ENCODE measurements at regions not wholly inside any gene's neighbourhood (a gene's known extent, or its start where the extent isn't known, plus 50 kb on each side); places are given as distances from the start of the nearest gene placed in this dataset.

DNA sequence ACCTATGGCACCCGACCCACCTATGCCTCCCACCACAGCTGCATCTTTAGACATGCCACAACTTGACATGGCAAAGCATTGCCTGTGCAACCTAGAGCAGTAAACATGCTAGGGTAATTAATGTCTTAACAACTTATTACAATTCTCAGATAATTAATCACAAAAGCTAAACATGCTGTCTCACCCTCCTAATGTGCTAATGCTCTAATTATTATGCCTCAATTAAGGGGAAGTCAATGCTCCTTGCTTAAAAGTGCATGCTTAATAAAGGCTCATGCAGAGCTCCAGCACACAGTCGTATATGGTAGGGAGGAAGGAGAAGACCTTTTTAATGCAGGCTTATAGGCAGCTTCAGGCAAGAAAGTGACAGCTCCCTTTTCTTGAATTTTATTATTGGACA is 396.0 kb downstream of the SEC16B start:
- no peak for TF ChIP-seq TCF12 (IDR thresholded peaks at IDR 0.05; ENCODE audit: low read depth)
- no peak for TF ChIP-seq ZBTB7A (IDR thresholded peaks at IDR 0.05; ENCODE audit: low read depth)
- TF ChIP-seq, protein P1, sequence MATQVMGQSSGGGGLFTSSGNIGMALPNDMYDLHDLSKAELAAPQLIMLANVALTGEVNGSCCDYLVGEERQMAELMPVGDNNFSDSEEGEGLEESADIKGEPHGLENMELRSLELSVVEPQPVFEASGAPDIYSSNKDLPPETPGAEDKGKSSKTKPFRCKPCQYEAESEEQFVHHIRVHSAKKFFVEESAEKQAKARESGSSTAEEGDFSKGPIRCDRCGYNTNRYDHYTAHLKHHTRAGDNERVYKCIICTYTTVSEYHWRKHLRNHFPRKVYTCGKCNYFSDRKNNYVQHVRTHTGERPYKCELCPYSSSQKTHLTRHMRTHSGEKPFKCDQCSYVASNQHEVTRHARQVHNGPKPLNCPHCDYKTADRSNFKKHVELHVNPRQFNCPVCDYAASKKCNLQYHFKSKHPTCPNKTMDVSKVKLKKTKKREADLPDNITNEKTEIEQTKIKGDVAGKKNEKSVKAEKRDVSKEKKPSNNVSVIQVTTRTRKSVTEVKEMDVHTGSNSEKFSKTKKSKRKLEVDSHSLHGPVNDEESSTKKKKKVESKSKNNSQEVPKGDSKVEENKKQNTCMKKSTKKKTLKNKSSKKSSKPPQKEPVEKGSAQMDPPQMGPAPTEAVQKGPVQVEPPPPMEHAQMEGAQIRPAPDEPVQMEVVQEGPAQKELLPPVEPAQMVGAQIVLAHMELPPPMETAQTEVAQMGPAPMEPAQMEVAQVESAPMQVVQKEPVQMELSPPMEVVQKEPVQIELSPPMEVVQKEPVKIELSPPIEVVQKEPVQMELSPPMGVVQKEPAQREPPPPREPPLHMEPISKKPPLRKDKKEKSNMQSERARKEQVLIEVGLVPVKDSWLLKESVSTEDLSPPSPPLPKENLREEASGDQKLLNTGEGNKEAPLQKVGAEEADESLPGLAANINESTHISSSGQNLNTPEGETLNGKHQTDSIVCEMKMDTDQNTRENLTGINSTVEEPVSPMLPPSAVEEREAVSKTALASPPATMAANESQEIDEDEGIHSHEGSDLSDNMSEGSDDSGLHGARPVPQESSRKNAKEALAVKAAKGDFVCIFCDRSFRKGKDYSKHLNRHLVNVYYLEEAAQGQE (IDR thresholded peaks at IDR 0.05; ENCODE audit: low read depth) = no peak
- TF ChIP-seq CREB1 (IDR thresholded peaks at IDR 0.05; ENCODE audit: low read depth) = no peak
- no peak for TF ChIP-seq EGR1 (IDR thresholded peaks at IDR 0.05)
- no peak for TF ChIP-seq YY1 (IDR thresholded peaks at IDR 0.05; ENCODE audit: low read depth)
- TF ChIP-seq TAF1 (IDR thresholded peaks at IDR 0.05; ENCODE audit: low read depth) = no peak
- no peak for TF ChIP-seq RAD21 (IDR thresholded peaks at IDR 0.05; ENCODE audit: low read depth)
- no peak for TF ChIP-seq CEBPB (IDR thresholded peaks at IDR 0.05)
- TF ChIP-seq, protein P2, sequence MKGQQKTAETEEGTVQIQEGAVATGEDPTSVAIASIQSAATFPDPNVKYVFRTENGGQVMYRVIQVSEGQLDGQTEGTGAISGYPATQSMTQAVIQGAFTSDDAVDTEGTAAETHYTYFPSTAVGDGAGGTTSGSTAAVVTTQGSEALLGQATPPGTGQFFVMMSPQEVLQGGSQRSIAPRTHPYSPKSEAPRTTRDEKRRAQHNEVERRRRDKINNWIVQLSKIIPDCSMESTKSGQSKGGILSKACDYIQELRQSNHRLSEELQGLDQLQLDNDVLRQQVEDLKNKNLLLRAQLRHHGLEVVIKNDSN (IDR thresholded peaks at IDR 0.05) = no peak
- TF ChIP-seq, protein P3, sequence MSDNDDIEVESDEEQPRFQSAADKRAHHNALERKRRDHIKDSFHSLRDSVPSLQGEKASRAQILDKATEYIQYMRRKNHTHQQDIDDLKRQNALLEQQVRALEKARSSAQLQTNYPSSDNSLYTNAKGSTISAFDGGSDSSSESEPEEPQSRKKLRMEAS (IDR thresholded peaks at IDR 0.05) = no peak

DNA sequence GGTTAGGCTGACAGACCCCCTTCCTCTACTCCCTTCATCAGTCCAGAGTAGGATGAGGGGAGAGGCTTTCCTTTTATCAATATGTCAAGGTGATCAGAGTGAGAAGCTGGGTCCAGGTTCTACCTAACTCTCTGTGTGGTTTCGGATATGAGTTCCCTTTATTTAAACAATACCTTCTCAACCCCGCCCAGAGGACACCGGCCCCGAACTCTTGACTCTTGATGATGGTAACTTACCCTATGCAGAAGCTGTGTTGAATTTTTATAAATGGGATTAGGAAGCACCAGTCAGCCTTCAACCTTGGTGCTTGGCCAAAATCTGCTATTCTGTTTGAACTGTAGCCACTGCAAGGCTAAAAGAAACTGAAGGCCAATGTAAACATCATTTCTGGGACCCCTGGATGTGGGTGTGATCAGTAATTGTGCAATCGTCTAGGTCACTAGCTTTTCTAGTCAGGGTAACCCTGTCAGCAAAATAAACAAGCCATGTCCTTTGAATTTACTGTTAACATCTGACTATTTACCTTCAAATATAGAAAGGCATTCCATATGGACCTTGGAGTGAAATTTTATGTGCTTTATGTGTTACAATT is 398.3 kb downstream of the SEC16B start:
- TF ChIP-seq TAF1 (IDR thresholded peaks at IDR 0.05; ENCODE audit: low read depth) (no peak), YY1 (IDR thresholded peaks at IDR 0.05; ENCODE audit: low read depth) (no peak)

DNA sequence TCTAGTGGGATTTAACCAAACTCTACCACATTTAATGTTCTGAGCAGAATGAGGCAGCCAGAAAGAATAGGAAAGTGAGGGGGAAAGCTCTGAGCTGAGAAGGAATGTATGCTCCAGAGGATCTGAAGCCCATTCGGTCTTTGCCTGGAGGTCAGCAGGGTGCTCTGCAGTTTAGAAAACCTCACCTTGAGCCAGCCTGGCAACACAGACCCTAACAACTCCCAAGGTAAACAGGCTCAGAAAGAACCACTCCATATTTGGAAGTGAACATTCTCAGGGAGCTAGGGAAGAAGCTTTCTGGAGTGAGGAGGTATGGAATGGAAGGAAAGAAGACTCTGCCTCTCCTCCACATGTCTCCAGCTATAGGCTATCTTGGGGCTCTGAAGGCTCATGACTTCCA is 398.8 kb downstream of the SEC16B start:
- no peak for TF ChIP-seq EGR1 (IDR thresholded peaks at IDR 0.05)
- TF ChIP-seq ZBTB7A (IDR thresholded peaks at IDR 0.05; ENCODE audit: low read depth) = no peak
- TF ChIP-seq, protein P2 (IDR thresholded peaks at IDR 0.05) = no peak
- TF ChIP-seq TAF1 (IDR thresholded peaks at IDR 0.05; ENCODE audit: low read depth) = no peak
- TF ChIP-seq, protein P3 (IDR thresholded peaks at IDR 0.05) = no peak
- TF ChIP-seq YY1 (IDR thresholded peaks at IDR 0.05; ENCODE audit: low read depth) = no peak
- TF ChIP-seq EP300 (IDR thresholded peaks at IDR 0.05; ENCODE audit: borderline replicate concordance) = no peak
- no peak for TF ChIP-seq CEBPB (IDR thresholded peaks at IDR 0.05)
- no peak for TF ChIP-seq FOXM1 (IDR thresholded peaks at IDR 0.05; ENCODE audit: borderline replicate concordance, low read depth)

DNA sequence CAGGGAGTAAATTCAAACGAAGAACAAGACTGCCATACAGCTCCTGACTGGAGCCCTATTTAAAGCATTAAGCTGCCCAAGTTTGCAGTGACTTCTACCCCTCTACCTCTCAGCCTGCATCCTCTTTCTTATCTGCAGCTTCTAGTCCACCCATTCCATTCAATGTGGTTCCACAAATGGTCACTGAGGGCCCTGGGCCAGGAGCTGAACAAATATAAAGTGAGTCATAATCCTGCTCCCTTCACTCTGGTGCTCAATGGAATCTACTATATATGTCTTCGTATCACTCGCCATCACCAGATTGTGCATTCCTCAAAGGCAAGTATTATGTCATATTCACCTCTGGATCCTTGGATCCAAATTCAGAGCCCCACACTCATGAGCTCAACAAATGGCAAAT is 398.7 kb downstream of the BRINP2 start:
- TF ChIP-seq NFIC (IDR thresholded peaks at IDR 0.05) (no peak), EGR1 (IDR thresholded peaks at IDR 0.05) (no peak), CEBPB (IDR thresholded peaks at IDR 0.05) (no peak), CREB1 (IDR thresholded peaks at IDR 0.05; ENCODE audit: low read depth) (no peak), FOXM1 (IDR thresholded peaks at IDR 0.05; ENCODE audit: borderline replicate concordance, low read depth) (no peak), RAD21 (IDR thresholded peaks at IDR 0.05; ENCODE audit: low read depth) (no peak), EP300 (IDR thresholded peaks at IDR 0.05; ENCODE audit: borderline replicate concordance) (no peak), TEAD4 (IDR thresholded peaks at IDR 0.05) (no peak), ZBTB7A (IDR thresholded peaks at IDR 0.05; ENCODE audit: low read depth) (no peak)
- TF ChIP-seq, protein P2 (IDR thresholded peaks at IDR 0.05) = no peak
- TF ChIP-seq, protein P3 (IDR thresholded peaks at IDR 0.05) = no peak

DNA sequence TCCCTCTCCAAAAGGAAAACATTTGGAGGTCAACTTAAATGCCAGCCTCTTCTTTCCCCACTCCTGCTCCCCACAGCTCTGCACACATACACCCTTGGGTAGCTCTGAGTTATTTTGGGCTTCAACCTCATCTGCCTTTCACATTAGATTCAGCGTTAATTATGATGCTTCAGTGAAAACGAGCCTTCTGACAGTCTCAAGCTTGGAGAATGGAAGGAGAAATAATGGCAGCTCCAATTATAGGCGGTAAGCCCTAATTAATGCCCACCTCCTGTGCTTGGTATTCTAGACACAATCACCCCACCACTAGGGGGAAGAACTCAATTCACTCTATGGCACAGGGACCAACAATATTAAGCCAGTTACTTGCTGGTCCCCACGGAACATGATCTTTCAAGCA is 397.9 kb downstream of the BRINP2 start:
- no peak for TF ChIP-seq CEBPB (IDR thresholded peaks at IDR 0.05)
- no peak for TF ChIP-seq FOXM1 (IDR thresholded peaks at IDR 0.05; ENCODE audit: borderline replicate concordance, low read depth)
- TF ChIP-seq, protein P1 (IDR thresholded peaks at IDR 0.05; ENCODE audit: low read depth) = no peak
- TF ChIP-seq YY1 (IDR thresholded peaks at IDR 0.05; ENCODE audit: low read depth) = no peak
- no peak for TF ChIP-seq TCF12 (IDR thresholded peaks at IDR 0.05; ENCODE audit: low read depth)
- no peak for TF ChIP-seq TEAD4 (IDR thresholded peaks at IDR 0.05)
- no peak for TF ChIP-seq NFIC (IDR thresholded peaks at IDR 0.05)
- TF ChIP-seq ZBTB7A (IDR thresholded peaks at IDR 0.05; ENCODE audit: low read depth) = no peak
- no peak for TF ChIP-seq RAD21 (IDR thresholded peaks at IDR 0.05; ENCODE audit: low read depth)

DNA sequence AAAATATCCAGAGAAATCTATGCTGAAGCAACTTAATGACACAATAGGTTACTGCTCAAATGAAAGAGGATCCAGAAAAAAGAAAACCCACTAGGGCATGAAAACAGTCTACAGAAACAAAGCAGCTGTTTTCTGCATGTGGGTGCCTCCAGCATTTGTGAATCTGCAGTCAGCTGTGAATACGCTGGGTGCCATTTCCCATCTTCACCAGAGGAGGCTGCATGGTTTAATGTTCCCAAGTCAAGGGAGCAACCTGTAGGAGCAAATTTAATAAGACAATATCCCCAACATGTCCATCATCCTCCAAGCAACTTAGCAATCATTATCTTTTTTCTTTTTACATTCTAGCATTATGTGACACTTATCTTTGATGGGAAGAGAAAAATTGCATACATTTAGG is 396.6 kb downstream of the BRINP2 start:
- TF ChIP-seq YY1 (IDR thresholded peaks at IDR 0.05; ENCODE audit: low read depth) (no peak), TEAD4 (IDR thresholded peaks at IDR 0.05) (no peak), TCF12 (IDR thresholded peaks at IDR 0.05; ENCODE audit: low read depth) (no peak), FOXM1 (IDR thresholded peaks at IDR 0.05; ENCODE audit: borderline replicate concordance, low read depth) (no peak), TAF1 (IDR thresholded peaks at IDR 0.05; ENCODE audit: low read depth) (no peak), RAD21 (IDR thresholded peaks at IDR 0.05; ENCODE audit: low read depth) (no peak), ZBTB7A (IDR thresholded peaks at IDR 0.05; ENCODE audit: low read depth) (no peak), CREB1 (IDR thresholded peaks at IDR 0.05; ENCODE audit: low read depth) (no peak), EGR1 (IDR thresholded peaks at IDR 0.05) (no peak), NFIC (IDR thresholded peaks at IDR 0.05) (no peak)
- TF ChIP-seq, protein P1 (IDR thresholded peaks at IDR 0.05; ENCODE audit: low read depth) = no peak
- TF ChIP-seq, protein P3 (IDR thresholded peaks at IDR 0.05) = no peak
- TF ChIP-seq, protein P2 (IDR thresholded peaks at IDR 0.05) = no peak
